HepG2 (cell line): ENCODE measurements at regions not wholly inside any gene's neighbourhood (a gene's known extent, or its start where the extent isn't known, plus 50 kb on each side); places are given as distances from the start of the nearest gene placed in this dataset.

ENCODE experiments used
- CEBPG ChIP-seq: IDR thresholded peaks from 2 replicates; pipeline ENCODE4 v1.6.1; 2016
- ELF1 ChIP-seq: sonication (generic); formaldehyde crosslinking; IDR thresholded peaks from 2 replicates; pipeline ENCODE4 v1.4.0; 2020; ENCODE audit warnings: missing genetic modification reagents
- EP300 ChIP-seq, 3 experiments: sonication (generic) in 1 of 3; formaldehyde crosslinking in 1 of 3; IDR thresholded peaks; 2 replicates each; pipeline versions ENCODE4 v1.5.1 to v1.6.1; 2011 to 2020; ENCODE audit warnings: low read depth in 2 of 3, low read length in 2 of 3, borderline replicate concordance in 1 of 3, improper control_type of control experiment in 1 of 3, mild to moderate bottlenecking in 1 of 3, missing genetic modification reagents in 1 of 3, moderate library complexity in 1 of 3
- EZH2 ChIP-seq: conservative IDR thresholded peaks from 2 replicates; pipeline ENCODE4 v1.6.1; 2012; ENCODE audit warnings: mild to moderate bottlenecking, low read depth, low read length, moderate library complexity
- FOXJ3 ChIP-seq: sonication (generic); formaldehyde crosslinking; IDR thresholded peaks from 2 replicates; pipeline ENCODE4 v1.4.0; 2020; ENCODE audit warnings: missing genetic modification reagents, mild to moderate bottlenecking, borderline replicate concordance
- MXD4 ChIP-seq: IDR thresholded peaks from 2 replicates; pipeline ENCODE4 v1.6.1; 2016; ENCODE audit warnings: mild to moderate bottlenecking, missing biosample characterization, missing genetic modification reagents
- TEAD2 ChIP-seq: sonication (generic); formaldehyde crosslinking; IDR thresholded peaks from 2 replicates; pipeline ENCODE4 v1.9.0; 2021; ENCODE audit warnings: missing genetic modification reagents
- TF ChIP-seq, protein P1 (sequence below): sonication (generic); formaldehyde crosslinking; IDR thresholded peaks from 2 replicates; pipeline ENCODE4 v1.5.0; 2020; ENCODE audit warnings: mild to moderate bottlenecking, missing genetic modification reagents, moderate library complexity

DNA sequence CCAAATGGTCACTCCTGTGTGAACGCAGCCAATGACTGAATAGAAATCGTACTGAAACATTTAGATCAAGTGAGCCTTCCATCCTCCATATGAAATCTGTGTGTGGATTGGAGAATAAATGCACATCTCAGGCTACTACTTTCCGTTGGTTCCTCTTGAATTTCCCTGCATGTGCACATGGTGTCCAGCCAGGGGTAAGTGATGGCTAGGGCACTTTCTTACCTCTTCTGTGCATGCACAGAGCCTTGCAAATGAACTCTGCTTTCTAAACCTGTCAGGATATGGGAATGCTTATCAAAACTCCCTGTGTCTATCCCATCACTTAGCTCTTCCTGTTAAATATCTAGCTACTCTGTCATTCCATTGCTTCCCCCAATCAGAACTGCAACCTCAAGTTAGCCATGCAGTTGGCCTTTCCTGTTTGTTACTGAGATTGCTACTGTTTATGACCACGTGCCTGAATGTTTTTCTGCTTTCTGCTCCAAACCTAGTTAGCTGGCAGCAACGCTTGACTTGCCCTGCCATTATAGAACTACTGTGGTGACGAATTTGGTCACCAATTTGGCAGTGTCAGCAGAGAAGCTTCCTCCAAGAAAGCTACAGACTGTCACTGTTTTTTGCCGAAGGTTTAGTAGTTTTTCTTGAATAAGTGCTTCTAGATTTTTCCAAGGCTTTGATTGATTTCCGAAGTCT is 661.6 kb downstream of the LRRC70 start:
- TF ChIP-seq, protein P1, sequence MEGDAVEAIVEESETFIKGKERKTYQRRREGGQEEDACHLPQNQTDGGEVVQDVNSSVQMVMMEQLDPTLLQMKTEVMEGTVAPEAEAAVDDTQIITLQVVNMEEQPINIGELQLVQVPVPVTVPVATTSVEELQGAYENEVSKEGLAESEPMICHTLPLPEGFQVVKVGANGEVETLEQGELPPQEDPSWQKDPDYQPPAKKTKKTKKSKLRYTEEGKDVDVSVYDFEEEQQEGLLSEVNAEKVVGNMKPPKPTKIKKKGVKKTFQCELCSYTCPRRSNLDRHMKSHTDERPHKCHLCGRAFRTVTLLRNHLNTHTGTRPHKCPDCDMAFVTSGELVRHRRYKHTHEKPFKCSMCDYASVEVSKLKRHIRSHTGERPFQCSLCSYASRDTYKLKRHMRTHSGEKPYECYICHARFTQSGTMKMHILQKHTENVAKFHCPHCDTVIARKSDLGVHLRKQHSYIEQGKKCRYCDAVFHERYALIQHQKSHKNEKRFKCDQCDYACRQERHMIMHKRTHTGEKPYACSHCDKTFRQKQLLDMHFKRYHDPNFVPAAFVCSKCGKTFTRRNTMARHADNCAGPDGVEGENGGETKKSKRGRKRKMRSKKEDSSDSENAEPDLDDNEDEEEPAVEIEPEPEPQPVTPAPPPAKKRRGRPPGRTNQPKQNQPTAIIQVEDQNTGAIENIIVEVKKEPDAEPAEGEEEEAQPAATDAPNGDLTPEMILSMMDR (CRISPR knock-in tag): no peak
- no peak for TF ChIP-seq ELF1 (CRISPR knock-in tag)
- no peak for TF ChIP-seq MXD4 (CRISPR knock-in tag)
- no peak for TF ChIP-seq TEAD2 (CRISPR knock-in tag)
- no peak for TF ChIP-seq EP300 (IDR thresholded peaks at IDR 0.05; ENCODE audit: low read depth in 2 of 2, low read length in 2 of 2)
- TF ChIP-seq EP300 (CRISPR knock-in tag; IDR thresholded peaks at IDR 0.05; ENCODE audit: borderline replicate concordance): no peak
- no peak for TF ChIP-seq FOXJ3 (CRISPR knock-in tag)
- TF ChIP-seq EZH2: no peak
- no peak for TF ChIP-seq CEBPG (CRISPR knock-in tag)
